Smooth muscle cell (in vitro differentiated cells): ENCODE measurements at regions not wholly inside any gene's neighbourhood (a gene's known extent, or its start where the extent isn't known, plus 50 kb on each side); places are given as distances from the start of the nearest gene placed in this dataset.

Experiments used
- DNase-seq: peaks from one replicate; lab custom pipeline; 2025; ENCODE audit not compliant: unreplicated experiment; lab: John Stamatoyannopoulos, UW
- H2AFZ ChIP-seq: fragments of 200-600 bp; sonication (generic); 2 replicates; pipeline ENCODE4 v1.6.0; 2016; ENCODE audit warnings: antibody characterized with exemption, low read depth, mild to moderate bottlenecking
- H3F3A ChIP-seq: fragments of 200-600 bp; sonication (generic); 2 replicates; pipeline ENCODE4 v1.6.0; 2017; ENCODE audit warnings: antibody characterized with exemption, low read depth
- H3K27ac ChIP-seq: fragments of 200-600 bp; sonication (generic); 2 replicates; pipeline ENCODE4 v1.5.1; 2016; ENCODE audit warnings: low read depth, mild to moderate bottlenecking
- H3K27me3 ChIP-seq: fragments of 200-600 bp; sonication (generic); 2 replicates; pipeline ENCODE4 v1.6.1; 2016; ENCODE audit warnings: low read depth, mild to moderate bottlenecking
- H3K36me3 ChIP-seq: fragments of 200-600 bp; sonication (generic); 2 replicates; pipeline ENCODE4 v1.5.1; 2016; ENCODE audit warnings: low read depth
- H3K4me1 ChIP-seq: fragments of 200-600 bp; sonication (generic); 2 replicates; pipeline ENCODE4 v1.5.1; 2016; ENCODE audit warnings: low read depth
- H3K4me2 ChIP-seq: fragments of 200-600 bp; sonication (generic); 2 replicates; pipeline ENCODE4 v1.6.0; 2016; ENCODE audit warnings: mild to moderate bottlenecking
- H3K4me3 ChIP-seq: fragments of 200-600 bp; sonication (generic); 2 replicates; pipeline ENCODE4 v1.5.1; 2016; ENCODE audit warnings: mild to moderate bottlenecking
- H3K79me2 ChIP-seq: fragments of 200-600 bp; sonication (generic); 2 replicates; pipeline ENCODE4 v1.6.0; 2016; ENCODE audit warnings: low read depth, mild to moderate bottlenecking
- H3K9ac ChIP-seq: fragments of 200-600 bp; sonication (generic); 2 replicates; pipeline ENCODE4 v1.6.0; 2016; ENCODE audit warnings: low read depth
- H3K9me3 ChIP-seq: fragments of 200-600 bp; sonication (generic); replicated peaks from 2 replicates; pipeline ENCODE4 v1.5.1; 2016; ENCODE audit warnings: low read depth
- H4K20me1 ChIP-seq: fragments of 200-600 bp; sonication (generic); 2 replicates; pipeline ENCODE4 v1.6.0; 2016; ENCODE audit warnings: low read depth
- WGBS: methylation state at CpG from one replicate; pipeline ENCODE4 v1.1.7; 2016; ENCODE audit warnings: low lambda C conversion rate; 5-methylcytosine and 5-hydroxymethylcytosine counted together
- TF ChIP-seq, protein P1 (sequence below): fragments of 200-600 bp; sonication (generic); IDR thresholded peaks from 2 replicates; pipeline ENCODE4 v1.5.1; 2017; ENCODE audit warnings: borderline replicate concordance, mild to moderate bottlenecking, antibody characterized with exemption; ENCODE audit not compliant: insufficient read depth, poor library complexity, severe bottlenecking

DNA sequence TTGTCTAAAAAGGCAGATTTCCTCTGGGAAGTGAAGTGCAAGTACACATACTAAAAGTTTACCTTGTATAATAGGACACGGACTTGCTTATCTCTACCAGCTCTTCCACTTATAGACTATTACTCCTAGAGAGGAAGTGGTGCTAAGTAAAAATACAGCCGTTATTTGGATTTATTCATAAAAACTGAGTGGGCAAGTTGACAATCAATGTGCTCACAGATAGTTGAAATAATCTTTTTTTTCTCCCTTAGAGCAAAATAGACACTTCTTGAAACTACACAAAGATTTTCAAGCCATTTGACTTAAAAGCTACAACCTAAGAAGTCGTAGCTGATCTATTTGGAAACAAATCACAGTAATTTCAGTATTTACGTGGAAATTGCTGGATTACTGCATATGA lies 2584.7 kb upstream of the PCDH20 start:
- WGBS, result 79% methylated on average over 4 of the region's 4 CpGs
- no peaks in the 10 kb centered on the region for H3K4me1 ChIP-seq

DNA sequence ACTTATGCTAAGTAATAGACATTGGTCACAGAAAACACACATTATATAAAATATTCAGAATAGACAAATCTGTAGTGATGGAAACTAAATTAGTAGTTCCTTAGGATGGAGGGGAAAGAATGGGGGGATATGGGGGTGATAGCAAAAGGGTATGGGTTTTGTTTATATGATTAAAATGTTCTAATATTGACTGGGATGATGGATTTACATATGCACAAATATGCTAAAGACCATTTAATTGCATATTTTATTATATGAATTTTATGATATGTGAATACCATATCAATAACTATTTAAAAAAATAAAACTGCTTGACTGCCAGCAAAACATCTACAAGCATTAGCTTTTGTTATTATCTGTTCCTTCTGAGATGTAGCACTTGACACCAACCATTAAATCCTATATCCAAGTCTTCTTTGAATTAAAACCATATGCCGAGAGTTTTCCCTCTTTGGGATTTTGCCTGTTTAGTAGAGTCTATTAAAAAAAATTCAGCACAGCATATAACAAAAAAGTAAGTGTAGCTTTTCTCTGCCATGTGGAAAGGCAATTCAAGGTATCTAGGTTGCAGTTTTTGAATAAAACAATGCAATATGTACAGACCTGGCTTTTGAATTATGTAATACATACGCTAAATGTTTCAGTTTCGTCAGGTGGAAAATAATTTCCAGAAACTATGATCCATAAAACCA lies 2584.1 kb upstream of the PCDH20 start:
- H4K20me1 ChIP-seq, result no peaks in the 10 kb centered on the region
- H3F3A ChIP-seq, result no peaks in the 10 kb centered on the region
- no peaks in the 10 kb centered on the region for H3K27me3 ChIP-seq
- H3K9ac ChIP-seq, result no peak overlapping the region
- no peaks in the 10 kb centered on the region for H3K36me3 ChIP-seq
- no peak overlapping the region for H2AFZ ChIP-seq
- DNase-seq, result no peak
- no peaks in the 10 kb centered on the region for H3K9me3 ChIP-seq
- H3K4me3 ChIP-seq, result no peak overlapping the region
- 92% methylated on average over 3 of the region's 3 CpGs for WGBS
- H3K79me2 ChIP-seq, result no peaks in the 10 kb centered on the region
- TF ChIP-seq, protein P1, sequence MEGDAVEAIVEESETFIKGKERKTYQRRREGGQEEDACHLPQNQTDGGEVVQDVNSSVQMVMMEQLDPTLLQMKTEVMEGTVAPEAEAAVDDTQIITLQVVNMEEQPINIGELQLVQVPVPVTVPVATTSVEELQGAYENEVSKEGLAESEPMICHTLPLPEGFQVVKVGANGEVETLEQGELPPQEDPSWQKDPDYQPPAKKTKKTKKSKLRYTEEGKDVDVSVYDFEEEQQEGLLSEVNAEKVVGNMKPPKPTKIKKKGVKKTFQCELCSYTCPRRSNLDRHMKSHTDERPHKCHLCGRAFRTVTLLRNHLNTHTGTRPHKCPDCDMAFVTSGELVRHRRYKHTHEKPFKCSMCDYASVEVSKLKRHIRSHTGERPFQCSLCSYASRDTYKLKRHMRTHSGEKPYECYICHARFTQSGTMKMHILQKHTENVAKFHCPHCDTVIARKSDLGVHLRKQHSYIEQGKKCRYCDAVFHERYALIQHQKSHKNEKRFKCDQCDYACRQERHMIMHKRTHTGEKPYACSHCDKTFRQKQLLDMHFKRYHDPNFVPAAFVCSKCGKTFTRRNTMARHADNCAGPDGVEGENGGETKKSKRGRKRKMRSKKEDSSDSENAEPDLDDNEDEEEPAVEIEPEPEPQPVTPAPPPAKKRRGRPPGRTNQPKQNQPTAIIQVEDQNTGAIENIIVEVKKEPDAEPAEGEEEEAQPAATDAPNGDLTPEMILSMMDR, result no peak
- H3K27ac ChIP-seq, result no peak overlapping the region
- H3K4me2 ChIP-seq, result no peak overlapping the region
- H3K4me1 ChIP-seq, result no peaks in the 10 kb centered on the region

More for the DNA sequence above, 2584.7 kb upstream of the PCDH20 start:
- Histone ChIP-seq H4K20me1 (no peaks in the 10 kb centered on the region), H2AFZ (no peak overlapping the region), H3K36me3 (no peaks in the 10 kb centered on the region), H3K4me3 (no peak overlapping the region), H3K9me3 (no peaks in the 10 kb centered on the region), H3K27ac (no peak overlapping the region), H3K79me2 (no peaks in the 10 kb centered on the region), H3F3A (no peaks in the 10 kb centered on the region), H3K4me2 (no peak overlapping the region), H3K27me3 (no peaks in the 10 kb centered on the region), H3K9ac (no peak overlapping the region)
- DNase-seq, result no peak
- TF ChIP-seq, protein P1, result no peak

DNA sequence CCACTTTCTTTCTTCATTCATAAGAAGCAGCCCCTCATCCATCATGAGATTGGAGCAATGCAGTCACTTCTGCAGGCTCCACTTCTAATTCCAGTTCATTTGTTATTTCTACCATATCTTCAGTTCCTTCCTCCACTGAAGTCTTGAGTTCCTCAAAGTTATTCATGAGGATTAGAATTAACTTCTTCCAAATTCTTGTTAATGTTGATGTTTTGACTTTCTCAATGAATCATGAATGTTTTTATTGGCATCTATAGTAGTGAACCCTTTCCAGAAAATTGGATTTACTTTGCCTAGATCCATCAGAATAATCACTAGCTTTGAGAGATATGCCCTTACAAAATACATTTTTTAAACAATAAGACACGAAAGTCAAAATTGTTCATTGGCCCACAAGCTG lies 2567.7 kb upstream of the PCDH20 start:
- no peaks in the 10 kb centered on the region for H4K20me1 ChIP-seq
- H3K4me2 ChIP-seq, result no peak overlapping the region
- no peaks in the 10 kb centered on the region for H3K4me1 ChIP-seq
- no peak for DNase-seq
- no peaks in the 10 kb centered on the region for H3K27me3 ChIP-seq
- H2AFZ ChIP-seq, result no peak overlapping the region
- H3K9ac ChIP-seq, result no peak overlapping the region
- H3K4me3 ChIP-seq, result no peak overlapping the region
- 71% methylated on average over 1 of the region's 1 CpG for WGBS
- TF ChIP-seq, protein P1, result no peak
- no peaks in the 10 kb centered on the region for H3K79me2 ChIP-seq
- no peaks in the 10 kb centered on the region for H3K9me3 ChIP-seq
- H3K27ac ChIP-seq, result no peak overlapping the region
- no peaks in the 10 kb centered on the region for H3K36me3 ChIP-seq
- H3F3A ChIP-seq, result no peaks in the 10 kb centered on the region

DNA sequence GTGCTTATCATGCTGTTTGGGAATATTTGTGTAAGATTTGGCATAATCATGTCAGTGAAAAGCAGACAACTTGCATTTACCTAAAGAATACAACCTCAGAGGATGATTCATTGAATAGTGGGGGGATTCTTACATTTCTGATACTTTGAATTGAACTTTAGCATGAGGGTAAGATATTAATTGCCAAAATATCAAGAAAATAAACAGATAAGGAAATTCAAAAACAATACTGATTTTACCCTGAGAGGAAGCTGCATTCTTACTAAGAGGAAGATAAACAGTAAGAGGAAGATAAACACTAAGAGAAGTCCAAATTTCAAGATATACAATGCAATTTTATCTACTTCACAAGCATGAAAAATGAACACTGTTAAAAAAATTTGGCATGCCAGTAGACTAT lies 2564.3 kb upstream of the PCDH20 start:
- Histone ChIP-seq H3K36me3 (no peaks in the 10 kb centered on the region), H3K27me3 (no peaks in the 10 kb centered on the region), H4K20me1 (no peaks in the 10 kb centered on the region), H3K4me1 (no peaks in the 10 kb centered on the region), H3K9me3 (no peaks in the 10 kb centered on the region), H3K27ac (no peak overlapping the region), H2AFZ (no peak overlapping the region), H3K4me3 (no peak overlapping the region), H3K4me2 (no peak overlapping the region), H3K9ac (no peak overlapping the region), H3F3A (no peaks in the 10 kb centered on the region), H3K79me2 (no peaks in the 10 kb centered on the region)
- no peak for DNase-seq
- TF ChIP-seq, protein P1, result no peak
